ENCODE measurements at regions not wholly inside any gene's neighbourhood (a gene's known extent, or its start where the extent isn't known, plus 50 kb on each side); places are given as distances from the start of the nearest gene placed in this dataset.

DNA sequence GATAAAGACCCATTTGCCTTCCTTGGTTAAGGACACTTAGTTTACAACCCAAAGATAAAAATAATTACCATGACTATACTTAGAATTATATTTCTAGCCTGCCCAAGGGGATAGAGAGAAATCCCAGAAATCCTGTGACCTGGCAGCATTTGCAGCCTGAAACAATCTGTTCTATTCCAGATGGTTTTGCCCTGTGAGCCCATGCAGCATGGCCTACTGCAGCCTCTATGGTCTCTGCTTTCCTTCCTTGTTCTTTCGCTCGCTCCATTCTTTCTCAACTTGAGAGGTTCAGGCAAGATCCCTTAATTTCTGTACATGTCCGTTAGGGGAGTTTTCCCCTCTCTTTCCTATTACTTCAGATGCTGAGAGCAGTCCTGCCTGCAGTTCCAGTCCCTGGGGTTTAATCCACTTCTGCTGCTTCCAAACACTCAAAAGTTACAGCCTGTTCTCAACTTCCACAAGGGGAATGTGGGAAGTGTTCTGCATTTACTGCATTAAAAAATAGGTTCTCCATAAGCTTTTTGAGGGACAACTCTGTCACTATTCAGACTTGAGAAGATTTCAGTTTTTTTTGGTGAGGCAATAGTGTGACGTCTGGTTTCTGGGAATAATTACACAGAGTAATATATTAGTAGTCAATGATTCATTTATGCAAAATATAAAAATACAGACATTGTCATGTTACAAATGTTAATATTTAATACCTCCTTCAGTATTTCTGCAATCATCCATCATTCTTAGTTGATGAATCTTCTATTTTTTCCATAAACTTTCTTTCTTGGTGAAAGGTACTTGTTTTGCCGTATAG is 80.3 kb downstream of the CDCA7 start:
- TF ChIP-seq, protein P1, sequence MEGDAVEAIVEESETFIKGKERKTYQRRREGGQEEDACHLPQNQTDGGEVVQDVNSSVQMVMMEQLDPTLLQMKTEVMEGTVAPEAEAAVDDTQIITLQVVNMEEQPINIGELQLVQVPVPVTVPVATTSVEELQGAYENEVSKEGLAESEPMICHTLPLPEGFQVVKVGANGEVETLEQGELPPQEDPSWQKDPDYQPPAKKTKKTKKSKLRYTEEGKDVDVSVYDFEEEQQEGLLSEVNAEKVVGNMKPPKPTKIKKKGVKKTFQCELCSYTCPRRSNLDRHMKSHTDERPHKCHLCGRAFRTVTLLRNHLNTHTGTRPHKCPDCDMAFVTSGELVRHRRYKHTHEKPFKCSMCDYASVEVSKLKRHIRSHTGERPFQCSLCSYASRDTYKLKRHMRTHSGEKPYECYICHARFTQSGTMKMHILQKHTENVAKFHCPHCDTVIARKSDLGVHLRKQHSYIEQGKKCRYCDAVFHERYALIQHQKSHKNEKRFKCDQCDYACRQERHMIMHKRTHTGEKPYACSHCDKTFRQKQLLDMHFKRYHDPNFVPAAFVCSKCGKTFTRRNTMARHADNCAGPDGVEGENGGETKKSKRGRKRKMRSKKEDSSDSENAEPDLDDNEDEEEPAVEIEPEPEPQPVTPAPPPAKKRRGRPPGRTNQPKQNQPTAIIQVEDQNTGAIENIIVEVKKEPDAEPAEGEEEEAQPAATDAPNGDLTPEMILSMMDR (IDR thresholded peaks at IDR 0.05) = no peak
- TF ChIP-seq, protein P2, sequence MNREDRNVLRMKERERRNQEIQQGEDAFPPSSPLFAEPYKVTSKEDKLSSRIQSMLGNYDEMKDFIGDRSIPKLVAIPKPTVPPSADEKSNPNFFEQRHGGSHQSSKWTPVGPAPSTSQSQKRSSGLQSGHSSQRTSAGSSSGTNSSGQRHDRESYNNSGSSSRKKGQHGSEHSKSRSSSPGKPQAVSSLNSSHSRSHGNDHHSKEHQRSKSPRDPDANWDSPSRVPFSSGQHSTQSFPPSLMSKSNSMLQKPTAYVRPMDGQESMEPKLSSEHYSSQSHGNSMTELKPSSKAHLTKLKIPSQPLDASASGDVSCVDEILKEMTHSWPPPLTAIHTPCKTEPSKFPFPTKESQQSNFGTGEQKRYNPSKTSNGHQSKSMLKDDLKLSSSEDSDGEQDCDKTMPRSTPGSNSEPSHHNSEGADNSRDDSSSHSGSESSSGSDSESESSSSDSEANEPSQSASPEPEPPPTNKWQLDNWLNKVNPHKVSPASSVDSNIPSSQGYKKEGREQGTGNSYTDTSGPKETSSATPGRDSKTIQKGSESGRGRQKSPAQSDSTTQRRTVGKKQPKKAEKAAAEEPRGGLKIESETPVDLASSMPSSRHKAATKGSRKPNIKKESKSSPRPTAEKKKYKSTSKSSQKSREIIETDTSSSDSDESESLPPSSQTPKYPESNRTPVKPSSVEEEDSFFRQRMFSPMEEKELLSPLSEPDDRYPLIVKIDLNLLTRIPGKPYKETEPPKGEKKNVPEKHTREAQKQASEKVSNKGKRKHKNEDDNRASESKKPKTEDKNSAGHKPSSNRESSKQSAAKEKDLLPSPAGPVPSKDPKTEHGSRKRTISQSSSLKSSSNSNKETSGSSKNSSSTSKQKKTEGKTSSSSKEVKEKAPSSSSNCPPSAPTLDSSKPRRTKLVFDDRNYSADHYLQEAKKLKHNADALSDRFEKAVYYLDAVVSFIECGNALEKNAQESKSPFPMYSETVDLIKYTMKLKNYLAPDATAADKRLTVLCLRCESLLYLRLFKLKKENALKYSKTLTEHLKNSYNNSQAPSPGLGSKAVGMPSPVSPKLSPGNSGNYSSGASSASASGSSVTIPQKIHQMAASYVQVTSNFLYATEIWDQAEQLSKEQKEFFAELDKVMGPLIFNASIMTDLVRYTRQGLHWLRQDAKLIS (CRISPR knock-in tag; IDR thresholded peaks at IDR 0.05; ENCODE audit: borderline replicate concordance) = no peak
- TF ChIP-seq IRF2 (CRISPR knock-in tag; IDR thresholded peaks at IDR 0.05; ENCODE audit: borderline replicate concordance, low read depth) (no peak), SMAD3 (CRISPR knock-in tag; IDR thresholded peaks at IDR 0.05; ENCODE audit: borderline replicate concordance) (no peak), GABPB1 (CRISPR knock-in tag; IDR thresholded peaks at IDR 0.05) (no peak), NFYB (CRISPR knock-in tag; conservative IDR thresholded peaks at IDR 0.05; ENCODE audit: low read depth) (no peak), CREB1 (CRISPR knock-in tag; IDR thresholded peaks at IDR 0.05) (no peak), NR1H2 (CRISPR knock-in tag; IDR thresholded peaks at IDR 0.05) (no peak), ELF4 (CRISPR knock-in tag; IDR thresholded peaks at IDR 0.05; ENCODE audit: low read depth) (no peak), FOXP1 (CRISPR knock-in tag; IDR thresholded peaks at IDR 0.05; ENCODE audit: borderline replicate concordance) (no peak)
- TF ChIP-seq, protein P3, sequence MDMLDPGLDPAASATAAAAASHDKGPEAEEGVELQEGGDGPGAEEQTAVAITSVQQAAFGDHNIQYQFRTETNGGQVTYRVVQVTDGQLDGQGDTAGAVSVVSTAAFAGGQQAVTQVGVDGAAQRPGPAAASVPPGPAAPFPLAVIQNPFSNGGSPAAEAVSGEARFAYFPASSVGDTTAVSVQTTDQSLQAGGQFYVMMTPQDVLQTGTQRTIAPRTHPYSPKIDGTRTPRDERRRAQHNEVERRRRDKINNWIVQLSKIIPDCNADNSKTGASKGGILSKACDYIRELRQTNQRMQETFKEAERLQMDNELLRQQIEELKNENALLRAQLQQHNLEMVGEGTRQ (CRISPR knock-in tag; IDR thresholded peaks at IDR 0.05) = no peak

All from WTC11 (cell line).